ENCODE measurements at regions not wholly inside any gene's neighbourhood (a gene's known extent, or its start where the extent isn't known, plus 50 kb on each side); places are given as distances from the start of the nearest gene placed in this dataset.
A peak's percentile ranks its signal among the peaks of the same experiment; 100 is the strongest.

GRCh38 chr18:42231284-42231683 is 276.2 kb downstream of the PIK3C3 start:
- no peak for DNase-seq (ENCODE audit: low read depth)
- H3K4me3 ChIP-seq (ENCODE audit: low read depth, low read length): no peak overlapping the region
- TF ChIP-seq CTCF (IDR thresholded peaks at IDR 0.05; ENCODE audit: control insufficient read depth, extremely low read depth, insufficient read depth): no peak

GRCh38 chr18:42231796-42232195 is 276.8 kb downstream of the PIK3C3 start:
- TF ChIP-seq CTCF (IDR thresholded peaks at IDR 0.05; ENCODE audit: control insufficient read depth, extremely low read depth, insufficient read depth): no peak
- no peak overlapping the region for H3K4me3 ChIP-seq (ENCODE audit: low read depth, low read length)
- no peak for DNase-seq (ENCODE audit: low read depth)

DNA sequence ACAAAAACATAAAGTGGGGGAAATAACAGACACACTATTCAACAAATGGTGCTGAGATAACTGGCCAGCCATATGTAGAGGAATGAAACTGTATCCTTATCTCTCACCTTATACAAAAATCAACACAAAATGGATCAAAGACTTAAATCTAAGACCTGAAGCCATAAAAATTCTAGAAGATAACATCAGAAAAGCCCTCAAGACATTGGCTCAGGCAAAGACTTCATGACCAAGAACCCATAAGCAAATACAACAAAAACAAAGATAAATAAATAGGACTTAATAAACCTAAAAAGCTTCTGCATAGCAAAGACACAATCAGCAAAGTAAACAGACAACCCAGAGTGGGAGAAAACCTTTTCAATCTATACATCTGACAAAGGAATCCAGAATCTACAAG is 278.9 kb downstream of the PIK3C3 start:
- no peak overlapping the region for H3K4me3 ChIP-seq (ENCODE audit: low read depth, low read length)
- peak; percentile 72 for DNase-seq (ENCODE audit: low read depth)
- no peak for TF ChIP-seq CTCF (IDR thresholded peaks at IDR 0.05; ENCODE audit: control insufficient read depth, extremely low read depth, insufficient read depth)

DNA sequence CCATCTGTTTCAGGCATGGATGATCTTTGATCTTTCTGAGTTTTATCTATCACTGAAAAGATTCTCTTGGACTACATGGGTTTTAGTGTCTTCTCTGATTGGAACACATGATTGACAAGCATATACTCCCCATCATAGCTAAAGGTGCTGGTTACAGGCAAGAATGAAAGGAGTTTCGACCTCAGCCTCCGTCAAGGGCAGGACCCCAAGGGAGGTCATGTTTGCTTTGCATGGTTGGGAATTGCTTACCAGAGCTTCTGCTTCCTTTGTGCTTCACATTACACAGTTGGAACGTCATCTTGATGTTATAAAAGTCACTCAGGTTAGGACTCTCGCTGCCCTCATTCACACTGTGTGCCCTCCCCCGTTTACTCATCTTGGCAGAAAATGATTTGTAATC is 287.7 kb downstream of the PIK3C3 start:
- no peak for DNase-seq (ENCODE audit: low read depth)
- no peak for TF ChIP-seq CTCF (IDR thresholded peaks at IDR 0.05; ENCODE audit: control insufficient read depth, extremely low read depth, insufficient read depth)
- no peak overlapping the region for H3K4me3 ChIP-seq (ENCODE audit: low read depth, low read length)

DNA sequence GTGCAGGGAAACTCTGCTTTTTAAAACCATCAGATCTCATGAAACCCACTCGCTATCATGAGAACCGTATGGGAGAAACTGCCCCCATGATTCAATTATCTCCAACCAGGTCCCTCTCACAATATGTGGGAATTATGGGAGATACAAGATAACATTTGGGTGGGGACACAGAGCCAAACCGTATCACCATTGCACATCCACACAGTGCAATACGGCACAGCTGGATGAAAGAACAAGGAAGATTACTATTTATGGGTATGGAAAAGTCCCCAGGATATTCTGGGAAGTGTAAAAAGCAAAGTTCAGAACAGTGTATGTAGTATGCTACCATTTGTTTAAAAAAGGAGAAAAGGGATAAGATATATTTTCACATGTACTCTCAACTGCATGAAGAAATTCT is 290.1 kb downstream of the PIK3C3 start:
- no peak overlapping the region for H3K4me3 ChIP-seq (ENCODE audit: low read depth, low read length)
- TF ChIP-seq CTCF (IDR thresholded peaks at IDR 0.05; ENCODE audit: control insufficient read depth, extremely low read depth, insufficient read depth): no peak
- DNase-seq (ENCODE audit: low read depth): no peak

GRCh38 chr18:42255908-42256765 is 301.1 kb downstream of the PIK3C3 start:
- no peak for DNase-seq (ENCODE audit: low read depth)
- no peak for TF ChIP-seq CTCF (IDR thresholded peaks at IDR 0.05; ENCODE audit: control insufficient read depth, extremely low read depth, insufficient read depth)

More at GRCh38 chr18:42255908-42256765, 301.1 kb downstream of the PIK3C3 start:
- H3K4me3 ChIP-seq (ENCODE audit: low read depth, low read length): no peak overlapping the region

All from LNCaP clone FGC (cell line).